Ovary (tissue), 7 donors: ENCODE measurements at regions not wholly inside any gene's neighbourhood (a gene's known extent, or its start where the extent isn't known, plus 50 kb on each side); places are given as distances from the start of the nearest gene placed in this dataset.

Source experiments
- DNase-seq, 5 donors: peaks; one replicate each; pipeline ENCODE4 v3.0.0-alpha.2; 2019 to 2020
- H3K27ac ChIP-seq, 2 donors: fragments of 200-600 bp; one replicate each; pipeline versions ENCODE4 v1.5.1 to v1.8.0; 2019 to 2022
- H3K27me3 ChIP-seq: fragments of 200-600 bp; one replicate; pipeline ENCODE4 v1.8.0; 2022
- H3K36me3 ChIP-seq: fragments of 200-600 bp; sonication (generic); one replicate; pipeline ENCODE4 v1.5.1; 2019
- H3K4me1 ChIP-seq: one replicate; pipeline ENCODE4 v1.8.1; 2013; ENCODE audit warnings: mild to moderate bottlenecking, moderate library complexity; ENCODE audit not compliant: insufficient read depth
- H3K4me3 ChIP-seq: fragments of 200-600 bp; sonication (generic); one replicate; pipeline ENCODE4 v1.5.1; 2017
- H3K9me3 ChIP-seq, 2 donors: fragments of 200-600 bp in 1 of 2; sonication (generic) in 1 of 2; one replicate each; pipeline versions ENCODE4 v1.5.1 to v1.8.1; 2013 to 2019; ENCODE audit warnings: mild to moderate bottlenecking in 1 of 2, moderate library complexity in 1 of 2
- CTCF ChIP-seq, 3 donors: fragments of 450-650 bp in 2 of 3; fragments of 200-600 bp in 1 of 3; IDR thresholded peaks; one replicate each; pipeline versions ENCODE4 v1.5.1 to v1.8.0; 2016 to 2022; ENCODE audit warnings: antibody characterized with exemption in 3 of 3, mild to moderate bottlenecking in 1 of 3
- EP300 ChIP-seq: sonication (generic); formaldehyde crosslinking; IDR thresholded peaks from one replicate; pipeline ENCODE4 v1.6.1; 2017; ENCODE audit warnings: antibody characterized with exemption
- POLR2A ChIP-seq: fragments of 450-650 bp; IDR thresholded peaks from one replicate; pipeline ENCODE4 v1.6.1; 2017; ENCODE audit warnings: antibody characterized with exemption, mild to moderate bottlenecking, moderate library complexity
- WGBS, 3 donors: extraction: QIAGEN DNeasy Blood & Tissue Kit in 1 of 3; methylation state at CpG; one replicate each; pipeline versions ENCODE4 v1.1.5 to v1.1.7; 2013 to 2017; 5-methylcytosine and 5-hydroxymethylcytosine counted together
- intact Hi-C, 4 donors: fragments of 100-400 bp; cut with DNase I; formaldehyde crosslinking; loops; one replicate each; pipeline versions ENCODE4 v1.11.0 to v1.15.1; 2022 to 2023
- donor health status: DM: no; HTN: no; CAD: no; lungs with moderate emphysema.
- donor health status: DM: no; HTN: no; CAD: no.
- donor health status: Bipolar disorder and iron deficiency.
- donor health status: DM: no; HTN: no; CAD: no.
- donor health status: DM: yes; HTN: yes; CAD: no.

- no peak overlapping the region for H3K4me3 ChIP-seq
- peak overlapping the region; percentile 10 to 43 for H3K27ac ChIP-seq
- no peaks in the 10 kb centered on the region for H3K36me3 ChIP-seq
- no peaks in the 10 kb centered on the region for H3K9me3 ChIP-seq
- 42 to 52% (median 48%) methylated on average over 7 of the region's 7 CpGs for WGBS, 3 donors
- TF ChIP-seq POLR2A (no peak), CTCF (IDR thresholded peaks at IDR 0.05) (no peak), EP300 (no peak)
- intact Hi-C loops, result no loop called here
- DNase-seq, result peak in 2 of 5 donors; percentile 12 to 54
- peaks cover 32% of the 10 kb centered on the region for H3K4me1 ChIP-seq
- H3K27me3 ChIP-seq, result no peaks in the 10 kb centered on the region
These were observed 153.0 kb downstream of the ZFP36L2 start for GRCh38 chr2:43073401-43073825.

- DNase-seq, result peak; percentile 33 to 72 (median 62)
- no peaks in the 10 kb centered on the region for H3K27me3 ChIP-seq
- no peak for TF ChIP-seq EP300
- no peak for TF ChIP-seq CTCF (IDR thresholded peaks at IDR 0.05)
- no peak for TF ChIP-seq POLR2A
- H3K9me3 ChIP-seq, result no peaks in the 10 kb centered on the region
- peaks cover 32% of the 10 kb centered on the region for H3K4me1 ChIP-seq
- intact Hi-C loops, result no loop called here
- H3K36me3 ChIP-seq, result no peaks in the 10 kb centered on the region
- H3K4me3 ChIP-seq, result no peak overlapping the region
- 55 to 57% (median 56%) methylated on average over 16 of the region's 16 CpGs for WGBS, 3 donors
- H3K27ac ChIP-seq, result peak overlapping the region; percentile 37 to 54
These were observed 154.5 kb downstream of the ZFP36L2 start for GRCh38 chr2:43071599-43072550.

GRCh38 chr2:43070676-43071502 lies 155.5 kb downstream of the ZFP36L2 start:
- 78 to 83% (median 82%) methylated on average over 15 of the region's 15 CpGs for WGBS, 3 donors
- TF ChIP-seq CTCF (IDR thresholded peaks at IDR 0.05) (no peak), POLR2A (no peak), EP300 (no peak)
- H3K27ac ChIP-seq, result peak overlapping the region; percentile 11 to 54
- peak in 3 of 5 donors; percentile 32 to 42 (median 38) for DNase-seq
- peaks cover 26% of the 10 kb centered on the region for H3K4me1 ChIP-seq
- intact Hi-C loops, result no loop called here
- H3K4me3 ChIP-seq, result no peak overlapping the region
- no peaks in the 10 kb centered on the region for H3K36me3 ChIP-seq
- no peaks in the 10 kb centered on the region for H3K27me3 ChIP-seq
- no peaks in the 10 kb centered on the region for H3K9me3 ChIP-seq

GRCh38 chr2:43070030-43070429 lies 156.4 kb downstream of the ZFP36L2 start:
- no peaks in the 10 kb centered on the region for H3K36me3 ChIP-seq

More at GRCh38 chr2:43070030-43070429, 156.4 kb downstream of the ZFP36L2 start:
- DNase-seq, result peak in 3 of 5 donors; percentile 13 to 35 (median 34)
- Histone ChIP-seq H3K4me3 (no peak overlapping the region), H3K9me3 (no peaks in the 10 kb centered on the region), H3K4me1 (peaks cover 19% of the 10 kb centered on the region), H3K27me3 (no peaks in the 10 kb centered on the region), H3K27ac (no peak overlapping the region)
- 74 to 86% (median 82%) methylated on average over 3 of the region's 3 CpGs for WGBS, 3 donors
- intact Hi-C loops, result no loop called here
- no peak for TF ChIP-seq POLR2A
- no peak for TF ChIP-seq EP300
- TF ChIP-seq CTCF (IDR thresholded peaks at IDR 0.05), result no peak
